ENCODE measurements at regions not wholly inside any gene's neighbourhood (a gene's known extent, or its start where the extent isn't known, plus 50 kb on each side); places are given as distances from the start of the nearest gene placed in this dataset.
"Not testable (repeated sequence)": the region's sequence is repeated elsewhere in the genome, so short reads cannot be mapped to it uniquely, and the experiment has no call there.

GRCh38 chr3:181610083-181610972 is 101.4 kb upstream of the SOX2 start:
- Histone ChIP-seq H3K27ac (no peak overlapping the region), H3K4me1 (ENCODE audit: low read depth) (no peaks in the 10 kb centered on the region), H3K36me3 (no peaks in the 10 kb centered on the region), H3K9me3 (ENCODE audit: low read depth) (no peaks in the 10 kb centered on the region), H3K27me3 (no peaks in the 10 kb centered on the region), H3K4me3 (no peak overlapping the region)
- no peak for TF ChIP-seq CTCF (IDR thresholded peaks at IDR 0.05; ENCODE audit: low read depth, low read length)
- DNase-seq (ENCODE audit: low read depth in 1 of 2, low spot score in 1 of 2), result no peak

- no peak for TF ChIP-seq CTCF (IDR thresholded peaks at IDR 0.05; ENCODE audit: low read depth, low read length)
- Histone ChIP-seq H3K4me3 (no peak overlapping the region), H3K27me3 (no peaks in the 10 kb centered on the region), H3K9me3 (ENCODE audit: low read depth) (no peaks in the 10 kb centered on the region), H3K4me1 (ENCODE audit: low read depth) (no peaks in the 10 kb centered on the region), H3K27ac (no peak overlapping the region), H3K36me3 (no peaks in the 10 kb centered on the region)
- peak in 1 of 2 donors; percentile 7 for DNase-seq (ENCODE audit: low read depth in 1 of 2, low spot score in 1 of 2)
These were observed 102.5 kb upstream of the SOX2 start for GRCh38 chr3:181609030-181609767.

GRCh38 chr3:181604267-181604666 is 107.5 kb upstream of the SOX2 start:
- no peak for TF ChIP-seq CTCF (IDR thresholded peaks at IDR 0.05; ENCODE audit: low read depth, low read length)
- no peak overlapping the region for H3K27ac ChIP-seq
- H3K4me3 ChIP-seq, result no peak overlapping the region
- no peaks in the 10 kb centered on the region for H3K36me3 ChIP-seq
- H3K27me3 ChIP-seq, result no peaks in the 10 kb centered on the region
- no peaks in the 10 kb centered on the region for H3K9me3 ChIP-seq (ENCODE audit: low read depth)
- no peak for DNase-seq (ENCODE audit: low read depth in 1 of 2, low spot score in 1 of 2)
- no peaks in the 10 kb centered on the region for H3K4me1 ChIP-seq (ENCODE audit: low read depth)

GRCh38 chr3:181596126-181596525 is 115.6 kb upstream of the SOX2 start:
- Histone ChIP-seq H3K4me1 (ENCODE audit: low read depth) (no peaks in the 10 kb centered on the region), H3K27ac (no peak overlapping the region), H3K9me3 (ENCODE audit: low read depth) (no peaks in the 10 kb centered on the region), H3K4me3 (no peak overlapping the region), H3K27me3 (no peaks in the 10 kb centered on the region), H3K36me3 (no peaks in the 10 kb centered on the region)
- TF ChIP-seq CTCF (IDR thresholded peaks at IDR 0.05; ENCODE audit: low read depth, low read length), result no peak
- DNase-seq (ENCODE audit: low read depth in 1 of 2, low spot score in 1 of 2), result no peak

- H3K4me1 ChIP-seq (ENCODE audit: low read depth); H3K27ac ChIP-seq; H3K4me3 ChIP-seq; H3K36me3 ChIP-seq; H3K27me3 ChIP-seq; DNase-seq (ENCODE audit: low read depth in 1 of 2, low spot score in 1 of 2); H3K9me3 ChIP-seq (ENCODE audit: low read depth): not testable (repeated sequence)
These were observed 120.8 kb upstream of the SOX2 start for GRCh38 chr3:181590939-181591338.

- no peak for DNase-seq (ENCODE audit: low read depth in 1 of 2, low spot score in 1 of 2)
- no peaks in the 10 kb centered on the region for H3K36me3 ChIP-seq
- TF ChIP-seq CTCF (IDR thresholded peaks at IDR 0.05; ENCODE audit: low read depth, low read length), result no peak
- H3K4me3 ChIP-seq, result no peak overlapping the region
- no peaks in the 10 kb centered on the region for H3K4me1 ChIP-seq (ENCODE audit: low read depth)
- H3K9me3 ChIP-seq (ENCODE audit: low read depth), result no peaks in the 10 kb centered on the region
- no peaks in the 10 kb centered on the region for H3K27me3 ChIP-seq
- no peak overlapping the region for H3K27ac ChIP-seq
These were observed 129.1 kb upstream of the SOX2 start for GRCh38 chr3:181582619-181583018.

All from cardiac muscle cell (in vitro differentiated cells and primary cell).